Hematopoietic multipotent progenitor cell treated with erythropoietin and hydrocortisone succinate and interleukin-3 and kit ligand, for 4 days (in vitro differentiated cells): ENCODE measurements at regions not wholly inside any gene's neighbourhood (a gene's known extent, or its start where the extent isn't known, plus 50 kb on each side); places are given as distances from the start of the nearest gene placed in this dataset.
"Not testable (repeated sequence)": the region's sequence is repeated elsewhere in the genome, so short reads cannot be mapped to it uniquely, and the experiment has no call there.

ENCODE experiments used
- DNase-seq: peaks from one replicate; pipeline ENCODE4 v3.0.0-alpha.2; 2015

DNA sequence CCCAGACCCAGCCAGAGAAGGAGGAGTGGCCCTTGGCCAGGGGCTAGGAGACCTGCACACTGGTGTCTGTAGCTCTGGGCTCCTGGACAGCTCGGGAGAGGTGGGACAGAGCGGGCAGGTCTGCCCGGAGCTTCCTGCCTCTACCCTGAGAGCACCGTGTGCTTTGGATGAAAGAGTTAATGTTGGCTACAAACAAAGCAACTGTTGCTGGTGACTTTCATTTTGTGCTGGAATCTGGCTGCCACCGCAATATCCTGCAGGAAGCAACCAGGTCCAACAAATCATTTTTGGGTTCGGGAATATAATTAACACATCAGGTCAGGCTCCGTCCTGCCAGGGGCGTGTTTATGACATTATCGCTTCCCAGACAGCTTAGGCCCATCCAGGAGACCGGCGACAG lies 441.8 kb upstream of the MKI67 start:
- no peak for DNase-seq

DNA sequence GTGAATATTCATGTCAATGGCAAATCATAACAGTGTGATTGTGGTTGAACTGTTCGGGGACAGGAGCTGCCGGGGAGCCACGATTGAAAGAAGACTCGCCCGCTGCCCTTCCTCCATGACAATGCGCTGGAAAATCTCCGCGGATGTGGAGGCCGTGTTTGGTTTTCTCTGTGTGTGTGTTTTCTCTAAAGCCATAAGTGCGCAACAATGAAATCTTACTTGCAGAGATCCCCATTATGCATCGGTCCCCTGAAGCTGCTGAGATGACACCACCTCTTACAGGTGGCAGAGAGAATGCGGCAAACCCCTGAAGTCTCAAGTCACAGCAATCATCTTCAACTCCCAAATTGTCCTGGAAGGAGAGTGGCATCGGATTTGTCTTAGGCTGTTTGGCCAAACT lies 442.3 kb upstream of the MKI67 start:
- DNase-seq, result no peak

GRCh38 chr10:128568990-128569945 lies 443.0 kb upstream of the MKI67 start:
- DNase-seq, result no peak

GRCh38 chr10:128570319-128570995 lies 444.2 kb upstream of the MKI67 start:
- no peak for DNase-seq

DNA sequence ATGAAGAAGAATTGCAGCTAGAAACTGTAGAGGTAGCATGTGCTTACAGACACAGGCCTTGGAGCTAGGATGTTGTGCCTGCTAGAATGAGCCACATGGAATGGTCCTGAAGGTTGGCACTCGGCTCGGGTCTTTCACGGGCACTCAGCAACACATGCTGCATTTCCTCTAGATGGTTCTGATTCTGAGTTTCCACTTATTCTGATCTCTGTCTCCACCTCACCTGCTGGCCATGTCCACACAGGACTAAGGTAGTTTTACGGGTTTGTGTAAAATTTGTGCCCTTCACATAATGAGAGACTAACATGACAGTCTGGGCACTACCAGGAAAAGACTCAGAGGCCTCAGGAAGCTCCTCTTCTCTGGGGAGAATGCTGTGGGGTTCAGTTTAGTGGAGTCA lies 444.8 kb upstream of the MKI67 start:
- no peak for DNase-seq

DNA sequence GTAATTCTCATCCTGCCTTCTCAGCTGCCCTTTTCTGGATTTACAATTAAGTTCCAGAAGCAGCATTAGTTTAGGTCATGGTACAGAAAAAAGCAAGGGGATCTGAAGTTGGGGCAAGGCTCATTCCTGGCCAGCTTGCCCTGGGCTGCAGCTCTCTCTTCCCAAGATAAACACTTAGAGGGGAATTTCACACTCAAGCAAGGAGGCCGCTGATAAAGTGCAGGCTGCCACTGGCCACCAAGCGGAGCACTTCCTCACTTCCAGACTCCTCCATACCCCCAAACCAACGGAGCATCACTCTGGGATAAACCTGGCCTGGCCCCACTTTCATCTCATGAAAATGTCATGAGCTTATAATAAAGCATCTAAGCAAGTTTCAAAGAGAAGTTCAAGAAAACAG lies 445.5 kb upstream of the MKI67 start:
- no peak for DNase-seq

GRCh38 chr10:128572696-128573095 lies 446.5 kb upstream of the MKI67 start:
- no peak for DNase-seq

DNA sequence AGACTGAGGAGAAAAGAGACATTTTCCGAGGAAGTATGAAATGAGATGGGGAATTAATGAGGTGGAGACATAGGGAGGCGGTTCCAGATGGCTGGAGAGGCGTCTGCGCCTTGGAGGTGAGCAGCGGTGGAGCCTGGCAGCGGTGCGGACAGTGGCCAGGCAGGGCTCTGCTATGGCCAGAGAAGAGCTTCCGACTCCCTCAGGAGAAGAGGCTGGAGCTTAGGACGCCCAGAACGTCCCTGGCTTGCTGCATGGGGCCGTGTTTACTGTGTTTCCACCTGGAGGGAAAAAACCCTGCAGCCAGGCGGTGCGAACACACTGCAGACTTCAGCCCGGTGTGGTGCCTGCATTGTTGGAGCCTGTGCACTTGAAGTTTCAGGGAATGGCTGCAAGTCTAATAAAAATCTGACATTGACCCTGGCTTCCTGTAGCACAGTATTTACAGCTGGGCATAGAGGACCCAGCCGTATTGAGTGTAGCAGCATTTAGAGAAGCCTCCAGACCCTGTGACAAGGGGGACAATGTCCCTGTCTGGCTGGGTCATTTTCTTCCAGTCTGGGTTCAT lies 447.1 kb upstream of the MKI67 start:
- DNase-seq, result no peak

- no peak for DNase-seq
Measured at GRCh38 chr10:128573986-128574385, 447.8 kb upstream of the MKI67 start.

DNA sequence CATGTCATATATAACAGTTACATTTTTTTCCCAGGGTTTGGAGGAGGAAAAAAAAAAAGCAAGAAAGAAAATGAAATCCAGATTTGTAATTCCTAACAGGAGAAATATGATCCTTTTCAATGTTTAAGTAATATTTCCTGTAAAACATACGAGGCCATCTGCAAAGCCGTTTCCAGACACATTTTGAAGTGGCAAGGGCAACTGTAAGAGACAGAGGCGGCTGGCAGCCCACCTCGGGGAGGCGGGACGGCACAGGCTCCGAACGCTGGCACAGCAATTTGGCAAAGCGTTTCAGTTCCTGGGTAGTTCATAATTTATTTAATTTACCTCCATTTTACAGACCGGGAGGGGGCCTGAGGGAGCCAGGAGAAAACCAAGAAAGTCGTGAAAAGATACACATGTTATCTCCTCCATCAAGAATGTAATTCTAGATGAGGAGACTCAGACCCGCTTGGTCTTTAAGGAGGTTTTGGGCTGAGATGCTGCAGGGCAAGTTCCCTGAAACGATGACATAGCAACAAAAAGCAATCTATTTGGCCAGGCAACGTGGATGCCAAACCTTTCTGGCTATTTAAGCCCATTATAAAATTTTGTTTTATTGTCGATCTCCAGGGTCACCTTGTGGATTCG lies 448.5 kb upstream of the MKI67 start:
- DNase-seq, result no peak

DNA sequence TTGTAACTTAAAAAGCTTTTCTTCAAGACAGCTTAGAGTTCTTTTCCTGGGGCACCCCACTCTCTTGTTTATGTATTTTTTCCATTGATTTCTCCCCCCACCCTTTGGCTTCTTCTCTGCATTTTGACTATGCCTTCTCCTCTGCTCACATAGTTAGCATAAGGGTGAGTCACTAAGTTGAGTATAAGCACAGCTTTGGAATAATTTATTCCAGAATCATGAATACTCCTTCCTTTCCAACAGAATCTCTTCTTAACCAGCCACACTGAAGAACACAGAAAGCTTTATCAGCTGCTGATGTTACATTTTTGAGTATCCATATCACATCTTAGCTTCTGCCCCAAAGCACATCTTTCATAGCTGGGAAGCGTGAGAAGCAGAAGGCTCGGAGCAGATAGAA lies 449.5 kb upstream of the MKI67 start:
- no peak for DNase-seq

DNA sequence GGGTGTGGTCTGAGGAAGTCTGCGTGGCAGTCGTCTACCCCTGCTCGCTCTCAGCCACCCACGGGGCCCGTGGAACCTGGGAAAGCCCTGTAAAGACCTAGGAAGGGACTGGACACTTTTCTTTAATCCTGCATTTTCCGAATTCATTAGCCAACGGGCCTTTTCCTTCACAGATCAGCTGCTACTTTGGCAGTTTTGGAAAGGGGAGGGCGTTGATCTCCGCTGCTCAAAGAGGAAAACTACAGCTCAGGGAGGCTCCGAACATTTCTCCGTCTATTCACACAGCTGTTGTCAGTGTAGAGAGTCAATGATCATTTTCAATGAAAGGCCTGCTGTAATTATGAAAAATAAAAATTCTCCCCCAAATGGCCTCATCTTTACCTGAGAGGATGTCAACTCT lies 450.1 kb upstream of the MKI67 start:
- no peak for DNase-seq

GRCh38 chr10:128576943-128577670 lies 450.9 kb upstream of the MKI67 start:
- no peak for DNase-seq

GRCh38 chr10:128577958-128578750 lies 451.9 kb upstream of the MKI67 start:
- no peak for DNase-seq

DNA sequence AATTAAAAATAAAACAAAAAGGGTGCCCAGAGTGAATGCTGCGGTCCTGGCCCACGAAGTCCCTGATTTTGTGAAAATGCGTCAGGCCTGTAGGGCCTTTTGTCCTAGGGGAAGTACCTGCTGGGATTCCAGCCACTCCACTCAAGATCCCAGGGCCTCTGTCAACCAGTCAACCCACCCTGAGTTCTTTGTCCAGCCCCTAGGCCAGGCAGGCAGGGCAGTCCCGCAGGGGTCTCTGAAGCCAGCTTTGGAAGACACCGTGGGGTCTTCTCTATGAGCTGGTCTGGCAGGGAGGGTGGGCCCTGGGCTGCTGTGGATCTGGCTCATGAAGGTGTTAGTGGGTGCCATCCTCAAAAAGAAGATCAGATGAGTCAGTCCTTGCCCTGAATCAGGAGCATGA lies 452.5 kb upstream of the MKI67 start:
- no peak for DNase-seq

- DNase-seq, result peak; percentile 7
Measured at GRCh38 chr10:128579280-128579865, 453.1 kb upstream of the MKI67 start.

DNA sequence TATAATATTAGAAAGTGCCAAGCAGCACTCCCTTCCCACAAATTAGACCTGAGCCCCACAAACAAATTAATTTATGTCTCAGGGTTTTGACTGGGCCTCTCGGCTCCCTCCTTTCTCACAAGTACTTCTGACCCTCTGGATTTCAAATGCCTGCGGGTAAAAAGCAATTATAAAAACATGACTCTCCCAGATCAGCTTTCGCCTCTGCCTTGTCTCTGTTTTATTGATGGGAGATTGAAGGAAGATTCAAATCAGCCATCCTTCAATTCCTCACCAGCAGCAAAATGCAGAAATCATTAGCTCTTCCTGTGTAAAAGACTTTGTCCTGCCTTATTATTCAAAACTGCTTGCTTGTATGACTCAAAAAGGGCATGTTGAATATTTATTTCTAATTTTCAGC lies 453.7 kb upstream of the MKI67 start:
- DNase-seq, result no peak

DNA sequence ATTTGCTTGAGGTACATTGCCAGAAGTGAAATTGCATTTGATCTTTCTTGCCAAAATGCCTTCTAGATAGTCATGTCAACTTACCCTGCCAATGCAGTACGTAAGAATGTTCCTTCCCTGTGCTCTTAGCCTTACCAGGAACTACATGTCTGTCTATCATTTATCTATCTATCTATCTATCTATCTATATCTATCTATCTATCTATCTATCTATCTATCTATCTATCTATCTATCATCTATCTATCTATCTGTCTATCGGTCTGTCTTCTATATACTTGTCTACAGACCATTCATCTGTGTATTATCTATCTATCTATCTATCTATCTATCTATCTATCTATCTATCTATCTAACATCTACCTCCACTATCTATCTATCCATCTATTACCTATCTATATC lies 456.9 kb upstream of the MKI67 start:
- not testable (repeated sequence) for DNase-seq

DNA sequence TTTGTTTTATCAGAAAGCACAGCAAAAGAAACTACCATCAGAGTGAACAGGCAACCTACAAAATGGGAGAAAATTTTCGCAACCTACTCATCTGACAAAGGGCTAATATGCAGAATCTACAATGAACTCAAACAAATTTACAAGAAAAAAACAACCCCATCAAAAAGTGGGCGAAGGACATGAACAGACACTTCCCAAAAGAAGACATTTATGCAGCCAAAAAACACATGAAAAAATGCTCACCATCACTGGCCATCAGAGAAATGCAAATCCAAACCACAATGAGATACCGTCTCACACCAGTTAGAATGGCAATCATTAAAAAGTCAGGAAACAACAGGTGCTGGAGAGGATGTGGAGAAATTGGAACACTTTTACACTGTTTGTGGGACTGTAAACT lies 460.4 kb upstream of the MKI67 start:
- not testable (repeated sequence) for DNase-seq

- no peak for DNase-seq
Measured at GRCh38 chr10:128587689-128588088, 461.5 kb upstream of the MKI67 start.

GRCh38 chr10:128588402-128588801 lies 462.2 kb upstream of the MKI67 start:
- no peak for DNase-seq

DNA sequence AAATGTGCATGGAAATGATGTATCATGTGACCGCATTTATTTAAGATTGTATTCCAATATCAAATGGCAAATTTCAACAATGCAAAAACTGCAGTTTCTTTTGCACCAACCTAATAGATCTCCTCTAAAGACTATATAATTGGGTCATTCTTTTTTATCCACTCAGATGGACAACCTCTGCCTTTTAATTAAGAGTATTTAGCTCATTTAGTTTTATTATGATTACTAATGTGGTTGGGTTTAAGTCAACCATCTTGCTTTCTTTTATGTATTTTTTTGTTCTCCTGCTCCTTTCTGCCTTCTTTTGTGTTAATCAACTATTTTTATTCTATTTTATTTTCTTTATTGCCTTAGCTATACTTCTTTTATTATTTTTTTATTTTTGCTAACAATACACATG lies 468.5 kb upstream of the MKI67 start:
- no peak for DNase-seq
